Panc1 (cell line): ENCODE measurements at regions not wholly inside any gene's neighbourhood (a gene's known extent, or its start where the extent isn't known, plus 50 kb on each side); places are given as distances from the start of the nearest gene placed in this dataset.

Experiments used
- CTCF ChIP-seq: fragments of 450-650 bp; IDR thresholded peaks from 2 replicates; pipeline ENCODE4 v1.5.1; 2017; ENCODE audit warnings: mild to moderate bottlenecking
- POLR2AphosphoS5 ChIP-seq: IDR thresholded peaks from 2 replicates; pipeline ENCODE4 v1.6.1; 2012; ENCODE audit warnings: mild to moderate bottlenecking, low read depth, low read length, moderate library complexity
- SIN3A ChIP-seq: IDR thresholded peaks from 2 replicates; pipeline ENCODE4 v1.6.1; 2012; ENCODE audit warnings: low read depth, mild to moderate bottlenecking, low read length, moderate library complexity, borderline replicate concordance; ENCODE audit not compliant: insufficient read depth

GRCh38 chr18:55163550-55163949 lies 204.3 kb upstream of the CCDC68 start:
- TF ChIP-seq CTCF = no peak
- TF ChIP-seq POLR2AphosphoS5 = no peak
- no peak for TF ChIP-seq SIN3A
